ENCODE measurements at regions not wholly inside any gene's neighbourhood (a gene's known extent, or its start where the extent isn't known, plus 50 kb on each side); places are given as distances from the start of the nearest gene placed in this dataset.
"Not testable (repeated sequence)": the region's sequence is repeated elsewhere in the genome, so short reads cannot be mapped to it uniquely, and the experiment has no call there.

DNA sequence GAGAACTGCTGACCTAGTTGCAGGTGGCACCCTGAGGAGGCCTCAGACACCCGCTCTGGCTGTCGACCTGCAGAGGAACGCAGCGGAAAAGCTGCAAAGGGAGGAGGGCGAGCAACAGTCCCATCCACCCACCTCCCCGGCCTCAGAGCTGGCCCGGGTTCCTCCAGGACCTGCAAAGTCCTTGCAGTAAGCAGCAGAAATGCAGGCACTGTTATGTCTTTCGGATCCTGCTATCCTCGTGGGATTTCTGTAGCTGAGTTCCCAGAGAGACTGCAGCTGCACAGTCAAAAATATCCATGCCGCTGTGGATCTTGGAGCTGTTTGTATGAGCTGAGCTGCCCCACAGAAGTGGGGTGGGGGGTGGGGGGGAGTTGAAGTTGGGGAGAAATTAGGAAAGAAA is 251.3 kb downstream of the ANKRD60 start:
- H3K4me1 ChIP-seq, result peaks cover 0 to 33% (median 9%) of the 10 kb centered on the region in 9 donors
- intact Hi-C loops (cut with DNase I), result no loop called here
- H3K36me3 ChIP-seq, result no peaks in the 10 kb centered on the region
- H3K27ac ChIP-seq, result no peak overlapping the region
- H3K27me3 ChIP-seq, result no peaks in the 10 kb centered on the region
- no peak overlapping the region for H3K4me3 ChIP-seq
- H3K9me3 ChIP-seq, result peaks cover 0 to 4% (median 0%) of the 10 kb centered on the region in 11 donors
- WGBS, 2 donors, result 61 to 69% methylated on average over 10 of the region's 10 CpGs
- DNase-seq (peak; percentile 29 to 55), ATAC-seq (peak in 7 of 8 donors; percentile 43 to 84 (median 67))
- TF ChIP-seq, protein P1, sequence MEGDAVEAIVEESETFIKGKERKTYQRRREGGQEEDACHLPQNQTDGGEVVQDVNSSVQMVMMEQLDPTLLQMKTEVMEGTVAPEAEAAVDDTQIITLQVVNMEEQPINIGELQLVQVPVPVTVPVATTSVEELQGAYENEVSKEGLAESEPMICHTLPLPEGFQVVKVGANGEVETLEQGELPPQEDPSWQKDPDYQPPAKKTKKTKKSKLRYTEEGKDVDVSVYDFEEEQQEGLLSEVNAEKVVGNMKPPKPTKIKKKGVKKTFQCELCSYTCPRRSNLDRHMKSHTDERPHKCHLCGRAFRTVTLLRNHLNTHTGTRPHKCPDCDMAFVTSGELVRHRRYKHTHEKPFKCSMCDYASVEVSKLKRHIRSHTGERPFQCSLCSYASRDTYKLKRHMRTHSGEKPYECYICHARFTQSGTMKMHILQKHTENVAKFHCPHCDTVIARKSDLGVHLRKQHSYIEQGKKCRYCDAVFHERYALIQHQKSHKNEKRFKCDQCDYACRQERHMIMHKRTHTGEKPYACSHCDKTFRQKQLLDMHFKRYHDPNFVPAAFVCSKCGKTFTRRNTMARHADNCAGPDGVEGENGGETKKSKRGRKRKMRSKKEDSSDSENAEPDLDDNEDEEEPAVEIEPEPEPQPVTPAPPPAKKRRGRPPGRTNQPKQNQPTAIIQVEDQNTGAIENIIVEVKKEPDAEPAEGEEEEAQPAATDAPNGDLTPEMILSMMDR (IDR thresholded peaks at IDR 0.05), result no peak

DNA sequence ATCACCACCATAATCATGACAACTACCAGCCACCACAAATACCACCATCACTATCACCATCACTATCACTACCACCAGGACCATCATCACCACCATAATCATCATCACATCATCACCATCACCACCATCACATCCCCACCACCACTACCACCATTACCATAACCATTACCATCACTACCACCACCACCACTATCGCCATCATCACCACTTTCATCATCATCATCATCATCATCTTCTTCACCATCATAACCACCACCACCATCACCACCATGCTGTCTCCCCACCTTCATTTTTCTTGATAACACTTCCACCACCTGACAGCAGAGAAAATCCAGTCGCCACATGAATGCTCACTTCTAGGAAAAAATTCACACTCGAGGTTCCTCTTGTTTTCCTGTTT is 253.6 kb downstream of the ANKRD60 start:
- Histone ChIP-seq H3K4me3 (no peak overlapping the region), H3K36me3 (no peaks in the 10 kb centered on the region), H3K27me3 (peaks cover 0 to 7% (median 3%) of the 10 kb centered on the region in 7 donors), H3K9me3 (peaks cover 0 to 8% (median 0%) of the 10 kb centered on the region in 11 donors), H3K4me1 (peaks cover 0 to 21% (median 4%) of the 10 kb centered on the region in 9 donors), H3K27ac (no peak overlapping the region)
- DNase-seq (no peak), ATAC-seq (no peak)
- 95 to 96% methylated on average over 3 of the region's 3 CpGs for WGBS, 2 donors
- TF ChIP-seq, protein P1 (IDR thresholded peaks at IDR 0.05), result no peak
- intact Hi-C loops (cut with DNase I), result no loop called here

DNA sequence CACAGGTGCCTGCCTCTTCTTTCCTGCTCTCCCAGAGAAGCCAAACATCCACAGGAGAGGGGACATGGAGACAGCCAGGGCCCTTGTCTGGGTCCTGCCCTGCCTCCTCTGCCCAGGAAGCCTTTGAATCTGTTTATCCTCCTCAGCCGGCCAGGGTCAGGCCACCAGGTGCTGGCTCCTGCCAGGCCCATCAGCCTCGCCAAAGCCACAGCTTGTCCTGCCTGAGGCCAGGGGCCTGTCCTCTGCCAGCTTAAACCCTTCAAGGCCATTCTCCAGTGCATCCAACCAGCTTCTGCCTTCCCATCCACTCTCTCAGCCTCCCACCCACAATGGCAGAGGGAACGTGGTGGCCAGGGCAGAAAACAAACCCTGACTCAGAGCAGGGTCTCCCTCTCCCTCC is 254.6 kb downstream of the ANKRD60 start:
- TF ChIP-seq, protein P1 (IDR thresholded peaks at IDR 0.05), result no peak
- no peak for ATAC-seq
- H3K27me3 ChIP-seq, result peaks cover 0 to 13% (median 6%) of the 10 kb centered on the region in 7 donors
- 72 to 89% methylated on average over 3 of the region's 3 CpGs for WGBS, 2 donors
- peaks cover 0 to 8% (median 0%) of the 10 kb centered on the region in 11 donors for H3K9me3 ChIP-seq
- no peaks in the 10 kb centered on the region for H3K36me3 ChIP-seq
- no peak for DNase-seq
- no peak overlapping the region for H3K27ac ChIP-seq
- peaks cover 0 to 11% (median 1%) of the 10 kb centered on the region in 9 donors for H3K4me1 ChIP-seq
- no peak overlapping the region for H3K4me3 ChIP-seq
- intact Hi-C loops (cut with DNase I), result no loop called here

DNA sequence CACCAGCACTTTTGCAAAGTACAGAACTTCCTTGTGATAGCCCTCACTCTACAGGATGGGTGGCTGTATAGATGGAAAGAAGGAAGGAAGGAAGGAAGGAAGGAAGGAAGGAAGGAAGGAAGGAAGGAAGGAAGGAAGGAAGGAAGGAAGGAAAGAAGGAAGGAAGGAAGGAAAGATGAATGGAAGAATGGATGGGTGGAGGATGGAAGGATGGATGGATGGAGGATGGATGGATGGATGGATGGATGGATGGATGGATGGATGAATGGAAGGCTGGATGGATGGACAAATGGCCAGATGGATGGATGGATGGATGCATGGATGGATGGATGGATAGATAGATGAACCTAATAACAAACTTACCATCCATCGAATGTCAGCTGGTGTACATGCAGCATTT is 256.9 kb downstream of the ANKRD60 start:
- ATAC-seq; H3K4me1 ChIP-seq; H3K9me3 ChIP-seq; H3K4me3 ChIP-seq; DNase-seq; intact Hi-C loops (cut with DNase I); H3K36me3 ChIP-seq; H3K27ac ChIP-seq: not testable (repeated sequence)
- peaks cover 0 to 26% (median 11%) of the 10 kb centered on the region in 7 donors for H3K27me3 ChIP-seq
- WGBS, 2 donors, result 98 to 100% methylated on average over 1 of the region's 1 CpG

DNA sequence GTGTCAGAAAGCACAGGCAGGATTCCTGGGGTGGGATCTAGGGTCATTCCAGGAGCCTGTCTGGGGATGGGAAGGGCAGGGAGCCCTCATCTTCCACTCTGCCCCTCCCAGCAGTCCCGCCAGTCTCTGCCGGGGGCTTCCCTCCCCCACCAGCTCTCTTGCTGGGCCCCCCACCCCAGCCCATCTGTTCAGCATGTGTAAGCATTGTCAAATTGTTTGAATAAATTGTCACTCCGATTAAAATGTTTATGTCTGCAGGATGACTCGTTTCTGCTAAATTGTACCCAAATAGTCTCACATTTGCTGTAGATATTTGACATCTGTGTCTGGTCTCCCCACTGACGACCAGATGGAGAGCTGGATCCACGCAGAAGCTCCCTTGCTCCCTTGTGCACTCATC is 257.6 kb downstream of the ANKRD60 start:
- no peaks in the 10 kb centered on the region for H3K4me1 ChIP-seq
- no peaks in the 10 kb centered on the region for H3K36me3 ChIP-seq
- WGBS, 2 donors, result 68 to 69% methylated on average over 6 of the region's 6 CpGs
- H3K27me3 ChIP-seq, result peaks cover 0 to 26% (median 16%) of the 10 kb centered on the region in 7 donors
- TF ChIP-seq, protein P1 (IDR thresholded peaks at IDR 0.05), result no peak
- intact Hi-C loops (cut with DNase I), result no loop called here
- peaks cover 0 to 8% (median 0%) of the 10 kb centered on the region in 11 donors for H3K9me3 ChIP-seq
- ATAC-seq (no peak), DNase-seq (no peak)
- H3K4me3 ChIP-seq, result no peak overlapping the region
- H3K27ac ChIP-seq, result no peak overlapping the region

Measured in heart right ventricle (tissue), 16 donors.